ENCODE measurements at regions not wholly inside any gene's neighbourhood (a gene's known extent, or its start where the extent isn't known, plus 50 kb on each side); places are given as distances from the start of the nearest gene placed in this dataset.

GRCh38 chr7:24365606-24366005, 81.6 kb downstream of the NPY start:
- no peak for TF ChIP-seq POLR2A (IDR thresholded peaks at IDR 0.05)
- no peak for TF ChIP-seq EP300 (IDR thresholded peaks at IDR 0.05)
